ENCODE measurements at regions not wholly inside any gene's neighbourhood (a gene's known extent, or its start where the extent isn't known, plus 50 kb on each side); places are given as distances from the start of the nearest gene placed in this dataset.

- TF ChIP-seq BCLAF1 (IDR thresholded peaks at IDR 0.05) (no peak), HDAC6 (IDR thresholded peaks at IDR 0.05; ENCODE audit: unreplicated experiment) (no peak), ZSCAN29 (IDR thresholded peaks at IDR 0.05) (no peak), MTA3 (IDR thresholded peaks at IDR 0.05; ENCODE audit: borderline replicate concordance, low read length) (no peak), CREB1 (IDR thresholded peaks at IDR 0.05; ENCODE audit: low read depth) (no peak), NFYB (IDR thresholded peaks at IDR 0.05; ENCODE audit: insufficient read depth, low read depth, low read length) (no peak), BHLHE40 (IDR thresholded peaks at IDR 0.05; ENCODE audit: borderline replicate concordance in 1 of 2, low read depth in 2 of 2, low read length in 1 of 2) (no peak)
These were observed 164.3 kb downstream of the ABCA8 start (continued) for GRCh38 chr17:68790931-68791330.

GRCh38 chr17:68790492-68790891 is 164.7 kb downstream of the ABCA8 start:
- ATAC-seq (no peak), FAIRE-seq (no peak), DNase-seq (ENCODE audit: low read depth, low spot score) (no peak)
- 4% methylated on average over 3 of the region's 3 CpGs for WGBS (ENCODE audit: insufficient coverage, insufficient replicate concordance, low lambda C conversion rate, missing lambda C conversion rate)
- no TSS peak for BruUV-seq (replicated peaks)
- ChIA-PET POLR2A (no interaction called here), CTCF (interaction anchor here (0.9 kb wide), 1 partner anchor 159 kb away, joined by 3 read pairs; no protein-coding TSS in a partner anchor), SMC1A (ENCODE audit: uncharacterized antibody, unreplicated experiment) (interaction anchor here (1.5 kb wide), 1 partner anchor 12 kb away, joined by 5 read pairs; no protein-coding TSS in a partner anchor), RAD21 (ENCODE audit: unreplicated experiment) (no interaction called here)
- H3K4me1 ChIP-seq (ENCODE audit: control insufficient read depth, insufficient read depth, low read length), result peaks cover 4% of the 10 kb centered on the region; the same call in 1 of the 2 replicates
- no peak overlapping the region for H2AFZ ChIP-seq (ENCODE audit: control insufficient read depth, low read depth, low read length)
- H4K20me1 ChIP-seq (ENCODE audit: control insufficient read depth, insufficient read depth), result no peaks in the 10 kb centered on the region
- no peak overlapping the region for H3K27ac ChIP-seq (ENCODE audit: control insufficient read depth, insufficient read depth)
- no peak overlapping the region for H3K4me2 ChIP-seq (ENCODE audit: control insufficient read depth, insufficient read depth)
- intact Hi-C loops (cut with micrococcal nuclease; ENCODE audit: unreplicated experiment) (loop anchor here (5.0 kb wide), 1 partner anchor 122 kb away; no protein-coding TSS in a partner anchor), in situ Hi-C loops (cut with MboI) (no loop called here)
- no peak overlapping the region for H3K4me3 ChIP-seq
- no peaks in the 10 kb centered on the region for H3K9me3 ChIP-seq (replicated peaks; ENCODE audit: control insufficient read depth, insufficient read depth, low read length)
- no peaks in the 10 kb centered on the region for H3K36me3 ChIP-seq (ENCODE audit: control insufficient read depth in 2 of 2, insufficient read depth in 2 of 2, low read length in 1 of 2)
- H3K79me2 ChIP-seq (ENCODE audit: control insufficient read depth, insufficient read depth, low read length), result no peaks in the 10 kb centered on the region
- no peak overlapping the region for H3K9ac ChIP-seq (ENCODE audit: control insufficient read depth, insufficient read depth, low read length)
- no peaks in the 10 kb centered on the region for H3K27me3 ChIP-seq (replicated peaks in 1 of 2; ENCODE audit: control insufficient read depth in 2 of 2, insufficient read depth in 2 of 2, low read length in 1 of 2)
- TF ChIP-seq NR2F1 (conservative IDR thresholded peaks at IDR 0.05) (no peak), CUX1 (IDR thresholded peaks at IDR 0.05; ENCODE audit: insufficient replicate concordance, low read depth, low read length) (no peak), SMARCA5 (IDR thresholded peaks at IDR 0.05) (no peak), SMC3 (IDR thresholded peaks at IDR 0.05; ENCODE audit: borderline replicate concordance, low read length) (no peak), HSF1 (IDR thresholded peaks at IDR 0.05; ENCODE audit: low read depth, low read length) (no peak), NR2C2 (IDR thresholded peaks at IDR 0.05; ENCODE audit: borderline replicate concordance, control insufficient read depth, insufficient read length, low read depth) (no peak)
